Activated CD8-positive, alpha-beta memory T cell treated with anti-CD3 and anti-CD28 coated beads, Interleukin-2, amount 50 U/mL, for 24 hours (primary cell): ENCODE measurements at regions not wholly inside any gene's neighbourhood (a gene's known extent, or its start where the extent isn't known, plus 50 kb on each side); places are given as distances from the start of the nearest gene placed in this dataset.
"Not testable (repeated sequence)": the region's sequence is repeated elsewhere in the genome, so short reads cannot be mapped to it uniquely, and the experiment has no call there.

Source experiments
- DNase-seq: peaks from one replicate; pipeline ENCODE4 v3.0.0-alpha.2; 2020; ENCODE audit errors: extremely low read depth

DNA sequence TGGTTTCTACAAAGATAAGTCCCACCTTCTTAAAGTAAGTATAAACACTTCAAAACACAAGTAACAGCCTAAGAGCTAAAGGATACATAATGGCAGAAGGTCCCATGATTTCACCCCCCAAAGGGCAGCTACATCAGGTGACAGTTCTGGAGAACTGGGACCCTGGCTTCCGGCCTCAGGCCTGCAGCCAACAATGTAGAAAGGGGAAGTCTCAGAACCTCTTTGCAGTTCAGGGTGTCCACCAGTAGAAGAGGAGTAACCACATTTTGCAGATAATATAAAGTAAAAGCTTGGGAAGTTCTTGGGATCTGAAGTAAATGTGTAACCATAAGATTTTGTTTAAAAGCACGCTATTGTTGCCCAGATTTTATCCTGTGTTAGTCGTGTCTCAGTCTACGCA, 267.4 kb upstream of the VLDLR start:
- no peak for DNase-seq

DNA sequence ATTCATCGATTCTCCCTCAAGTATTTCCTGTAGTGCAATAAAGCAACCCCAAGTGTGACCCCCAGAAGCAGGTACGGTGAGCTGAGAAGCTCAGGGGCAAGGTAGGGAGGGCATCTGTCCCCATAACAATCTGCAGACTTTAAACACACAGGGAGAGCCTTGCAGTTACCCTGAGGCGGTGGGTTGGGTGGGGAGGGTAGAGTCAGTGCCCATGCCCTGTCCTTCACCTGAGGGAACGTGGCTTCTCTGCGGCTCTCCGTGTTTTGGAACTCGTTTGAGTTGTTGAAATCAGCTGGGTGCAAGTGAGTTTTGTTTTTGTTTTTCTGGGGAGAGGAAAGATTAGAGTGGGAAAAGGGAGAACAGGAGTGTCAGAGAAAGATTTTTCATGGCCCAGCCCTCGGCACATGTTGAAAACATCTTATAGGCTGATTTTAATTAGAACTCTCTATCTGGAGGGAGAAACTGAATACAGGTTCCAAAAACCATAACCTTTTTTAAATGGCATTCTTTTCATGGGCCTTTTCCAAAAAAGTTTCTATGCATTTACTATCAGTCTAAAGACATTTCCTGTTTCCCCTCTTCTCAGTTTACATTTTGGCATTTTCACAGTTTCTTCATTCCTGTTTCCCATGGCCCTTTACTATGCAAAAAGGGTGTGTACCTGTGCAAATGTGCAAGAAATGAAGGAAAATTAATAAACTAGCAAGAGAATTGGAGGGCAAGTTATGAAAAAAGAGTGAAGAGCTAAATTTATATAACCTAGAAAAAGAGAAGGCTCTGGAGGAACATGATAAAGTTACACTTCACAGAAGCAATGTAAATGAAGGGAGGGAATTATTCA, 266.5 kb upstream of the VLDLR start:
- no peak for DNase-seq

DNA sequence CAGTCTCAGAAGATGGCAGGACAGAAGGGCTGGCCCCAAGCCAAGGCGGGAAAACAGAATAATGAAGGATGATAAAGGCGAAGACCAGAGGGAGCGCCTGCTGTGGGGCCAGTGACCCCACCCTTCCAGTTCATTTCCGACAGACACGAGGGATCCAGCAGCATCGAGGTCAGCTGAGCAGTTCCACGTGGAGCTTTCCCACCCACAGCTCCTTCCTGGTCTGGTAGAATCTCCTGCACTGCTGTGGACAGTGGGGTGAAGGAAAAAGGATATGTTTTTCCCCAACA, 265.9 kb upstream of the VLDLR start:
- DNase-seq = no peak

DNA sequence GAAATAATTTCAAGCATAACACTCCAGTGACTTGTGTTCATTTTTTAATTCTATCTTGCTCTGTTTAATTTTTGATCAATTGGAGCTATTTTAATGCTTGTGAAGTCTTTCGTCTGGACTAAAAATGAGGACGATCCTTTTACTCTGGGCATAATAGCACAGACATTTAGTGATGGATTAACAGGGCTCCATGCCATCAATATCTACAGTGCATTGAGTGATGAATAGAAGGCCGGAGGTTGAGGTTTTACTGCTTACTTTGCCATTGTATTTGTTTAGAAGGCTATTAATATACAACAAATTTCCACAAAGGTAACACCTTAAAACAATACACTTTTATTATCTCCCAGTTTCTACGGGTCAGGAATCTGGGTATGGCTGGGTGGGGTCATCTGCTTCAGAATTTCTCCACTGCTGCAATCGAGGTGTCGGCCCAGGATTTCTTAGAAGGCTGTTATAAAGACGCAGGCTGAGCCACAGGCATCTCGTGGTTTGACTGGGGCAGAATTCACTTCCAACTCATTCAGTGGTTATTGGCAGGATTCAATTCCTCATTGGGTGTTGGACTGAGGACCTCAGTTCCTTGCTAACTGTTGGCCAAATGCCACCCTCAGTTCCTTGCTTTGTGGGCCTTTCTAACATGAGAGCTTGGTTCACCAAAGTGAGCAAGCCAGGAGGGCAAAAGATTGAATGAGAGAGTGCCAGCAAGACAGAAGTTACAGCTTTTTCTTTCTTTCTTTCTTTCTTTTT, 265.4 kb upstream of the VLDLR start:
- DNase-seq = no peak

DNA sequence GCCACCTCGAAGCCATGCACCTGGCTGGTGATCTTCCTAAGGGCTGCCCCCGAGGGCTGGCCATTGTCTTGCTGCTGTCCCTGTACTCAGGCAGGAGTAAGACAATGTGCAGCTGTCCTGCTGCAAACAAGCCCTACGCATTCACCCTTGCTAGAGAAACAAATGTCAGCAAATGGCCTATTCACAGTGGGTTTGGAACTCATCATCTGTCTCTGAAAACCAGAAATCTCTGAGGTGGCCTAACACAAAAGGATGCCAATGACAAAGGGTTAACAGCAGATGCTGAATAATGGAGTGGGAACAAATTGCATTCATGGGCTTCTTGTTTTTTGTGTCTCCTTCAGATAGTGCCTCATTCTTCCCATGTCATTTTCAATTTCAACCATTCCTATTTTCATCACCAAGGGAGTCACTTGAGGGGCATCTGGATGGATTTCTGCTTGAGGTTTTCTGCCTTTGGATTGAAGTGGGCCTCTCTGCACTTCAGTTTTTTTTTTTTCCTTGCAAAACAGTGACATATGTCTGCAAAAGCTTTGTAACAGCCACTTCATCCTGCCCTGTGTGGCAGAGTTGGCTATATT, 261.6 kb upstream of the VLDLR start:
- no peak for DNase-seq

DNA sequence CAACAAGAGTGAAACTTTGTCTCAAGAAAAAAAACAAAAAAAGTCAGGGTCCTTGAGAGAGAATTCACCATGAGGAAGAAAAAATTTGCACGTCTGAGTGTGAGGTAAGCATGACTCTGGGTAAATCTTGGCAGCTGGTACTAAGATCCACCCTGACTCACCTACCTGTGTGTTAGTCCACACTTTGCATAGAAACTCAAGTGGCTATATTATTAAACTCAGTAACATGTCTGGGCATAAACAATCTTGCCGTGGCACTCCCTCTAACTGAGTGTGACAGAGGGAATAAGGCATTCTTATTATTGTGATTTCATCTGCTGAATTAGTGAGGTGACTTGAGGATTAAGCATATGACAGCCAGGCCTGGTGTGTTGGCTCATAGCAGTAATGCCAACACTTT, 259.4 kb upstream of the VLDLR start:
- no peak for DNase-seq

DNA sequence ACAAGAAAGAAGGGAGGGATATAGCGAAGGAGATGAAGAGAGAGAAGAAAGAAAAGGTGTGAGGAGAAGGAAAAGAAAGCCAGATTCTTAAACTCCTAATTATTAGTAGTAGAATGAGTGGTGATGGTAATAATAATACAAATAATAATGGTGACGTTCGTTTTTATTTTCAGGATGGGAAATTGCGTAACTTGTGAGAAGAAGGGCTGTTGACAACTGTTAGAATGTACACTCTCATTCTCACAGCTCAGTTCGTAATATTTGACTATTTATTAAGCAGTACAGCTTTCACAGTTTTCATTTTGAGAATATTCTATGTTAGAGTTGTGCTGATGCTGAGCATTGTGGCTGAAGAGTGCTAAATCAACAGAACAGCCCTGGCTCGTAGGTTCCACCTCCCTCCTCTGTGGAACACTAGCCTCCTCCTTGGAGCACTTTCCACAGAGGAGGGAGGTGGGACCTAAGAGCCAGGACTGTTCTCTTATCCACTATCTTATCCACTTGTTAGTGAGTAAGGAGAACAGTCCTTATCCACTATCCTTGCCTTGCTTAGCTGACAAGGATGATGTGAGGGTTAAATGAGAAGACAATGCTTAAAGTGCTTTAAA, 258.3 kb upstream of the VLDLR start:
- no peak for DNase-seq

DNA sequence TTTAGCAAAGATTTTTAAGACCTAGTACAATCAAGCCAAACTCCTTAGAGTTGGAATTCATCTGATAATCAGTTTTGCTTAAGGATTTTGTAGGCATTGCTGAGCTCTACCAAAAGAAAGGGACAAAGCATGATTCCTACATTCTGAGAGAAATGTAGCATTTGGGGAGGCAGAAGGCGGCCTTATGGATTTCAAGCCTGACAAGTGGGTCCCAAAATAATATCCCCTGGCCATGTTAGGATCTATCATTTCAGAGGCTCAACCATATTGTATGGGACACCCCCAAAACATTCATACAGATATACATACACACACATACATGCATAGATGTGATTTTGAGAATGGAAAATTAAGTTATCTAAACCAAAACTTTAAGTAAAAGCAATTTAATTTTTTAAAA, 257.8 kb upstream of the VLDLR start:
- no peak for DNase-seq

DNA sequence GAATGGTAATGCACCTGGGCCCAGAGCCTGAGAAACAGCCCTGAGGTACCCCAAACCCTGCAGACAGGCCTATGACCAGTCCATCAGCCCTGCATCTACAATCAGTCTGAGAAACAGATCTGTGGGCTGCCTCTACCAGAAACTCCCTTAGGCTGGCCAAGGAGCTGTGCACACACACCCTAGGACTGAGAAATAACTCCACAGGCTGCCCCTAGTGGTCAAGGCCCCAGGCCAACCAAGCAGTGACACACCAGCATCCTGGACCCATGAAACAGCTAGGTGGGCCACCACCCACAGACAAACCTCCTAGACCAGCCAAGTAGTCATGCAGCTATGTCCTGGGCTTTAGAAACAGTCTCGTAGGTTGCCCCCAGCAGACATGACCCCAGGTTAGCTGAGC, 253.6 kb upstream of the VLDLR start:
- DNase-seq = no peak

DNA sequence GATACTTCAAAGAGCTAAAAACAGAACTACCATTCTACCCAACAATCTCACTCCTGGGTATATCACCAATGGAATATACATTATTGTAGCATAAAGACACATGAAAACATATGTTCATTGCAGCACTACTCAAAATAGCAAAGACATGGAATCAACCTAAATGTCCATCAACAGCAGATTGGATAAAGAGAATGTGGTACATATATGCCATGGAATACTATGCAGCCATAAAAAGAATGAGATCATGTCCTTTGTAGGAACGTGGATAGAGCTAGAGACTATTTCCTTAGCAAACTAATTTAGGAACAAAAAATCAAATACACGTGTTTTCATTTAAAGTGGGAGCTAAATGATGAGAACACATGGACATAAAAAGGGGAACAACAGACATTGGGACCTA, 247.9 kb upstream of the VLDLR start:
- DNase-seq = no peak

DNA sequence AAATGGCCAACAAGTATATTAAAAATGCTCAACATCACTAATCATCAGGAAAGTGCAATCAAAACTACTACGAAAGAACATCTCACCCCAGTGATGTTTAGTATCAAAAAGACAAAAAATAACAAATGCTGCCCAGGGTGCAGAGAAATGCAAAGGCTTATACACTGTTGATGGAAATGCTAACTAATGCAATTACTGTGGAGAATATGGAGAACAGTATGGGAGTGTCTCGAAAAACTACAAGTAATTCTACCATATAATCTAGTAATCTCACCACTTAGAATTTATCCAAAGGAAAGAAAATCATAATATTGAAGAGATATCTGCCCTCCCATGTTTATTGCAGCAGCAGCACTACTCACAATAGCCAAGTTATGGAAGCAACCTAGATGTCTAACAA, 246.5 kb upstream of the VLDLR start:
- DNase-seq = no peak

DNA sequence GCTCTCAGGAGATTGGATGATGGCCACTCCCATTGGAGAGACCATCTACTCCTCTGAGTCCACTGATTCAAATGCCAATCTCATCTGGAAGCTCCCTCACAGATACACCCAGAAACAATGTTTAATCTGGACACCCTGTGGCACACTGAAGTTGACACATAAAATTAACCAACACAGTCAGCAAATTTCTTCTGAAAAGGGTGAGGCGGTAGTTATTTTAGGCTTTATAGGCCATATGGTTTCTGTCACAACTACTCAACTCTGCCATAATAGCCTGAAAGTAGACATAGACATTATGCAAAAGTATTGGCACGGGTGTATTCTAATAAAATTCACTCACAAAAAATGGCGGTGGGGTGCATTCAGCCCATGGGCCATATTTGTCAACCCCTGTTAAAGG, 244.5 kb upstream of the VLDLR start:
- no peak for DNase-seq

DNA sequence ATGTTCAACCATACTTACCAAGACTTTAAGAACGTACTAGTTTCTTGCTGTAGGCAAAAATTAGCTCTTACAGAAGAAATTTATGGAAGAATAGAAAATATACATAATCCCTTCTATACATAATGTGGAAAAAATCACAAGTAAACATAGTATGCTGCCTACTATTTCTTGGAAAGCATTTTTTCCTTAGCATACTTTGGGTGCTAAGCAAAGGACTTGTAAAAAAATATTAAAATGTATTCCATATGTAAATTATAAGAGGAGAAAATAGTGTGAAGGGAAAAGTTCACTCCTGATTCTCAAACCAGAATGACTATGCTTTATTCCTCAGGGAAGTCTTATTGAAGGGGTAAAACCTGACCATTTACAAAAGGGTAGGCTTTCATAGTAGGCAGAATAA, 243.8 kb upstream of the VLDLR start:
- DNase-seq = no peak

DNA sequence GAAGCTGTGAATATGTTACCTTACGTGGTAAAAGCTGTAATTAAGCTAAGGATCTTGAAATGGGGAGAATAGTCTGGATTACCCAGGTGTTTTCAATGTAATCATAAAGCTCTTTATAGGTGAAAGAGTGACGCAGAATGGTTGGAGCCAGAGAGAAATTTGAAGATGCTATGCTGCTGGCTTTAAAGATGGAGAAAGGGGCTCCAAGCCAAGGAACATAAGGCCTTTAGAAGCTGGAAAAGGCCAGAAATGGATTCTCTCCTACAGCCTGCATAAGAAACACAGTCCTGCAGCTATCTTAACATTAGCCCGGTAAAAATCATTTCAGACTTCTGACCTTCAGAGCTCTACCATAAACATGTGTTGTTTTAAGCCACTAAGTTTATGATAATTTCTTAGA, 243.3 kb upstream of the VLDLR start:
- no peak for DNase-seq

DNA sequence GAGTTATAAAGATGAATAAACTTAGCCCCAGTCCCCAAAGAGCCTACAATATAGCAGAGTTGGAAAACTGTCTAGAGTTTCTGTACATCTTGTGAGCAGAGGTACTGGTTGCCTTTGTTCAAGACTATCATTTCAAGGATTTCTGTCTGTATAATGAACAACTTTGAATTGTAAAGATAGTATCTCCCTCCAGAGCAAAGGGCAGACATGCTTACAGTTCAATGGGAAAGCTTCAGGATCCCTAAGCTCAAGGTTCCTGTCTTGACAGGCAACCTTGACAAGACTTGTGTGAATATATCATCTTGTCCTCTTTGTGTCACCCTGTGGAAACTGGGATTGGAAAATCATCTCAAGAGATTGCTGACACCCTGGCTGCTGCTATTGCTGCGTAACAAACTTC, 242.8 kb upstream of the VLDLR start:
- no peak for DNase-seq

DNA sequence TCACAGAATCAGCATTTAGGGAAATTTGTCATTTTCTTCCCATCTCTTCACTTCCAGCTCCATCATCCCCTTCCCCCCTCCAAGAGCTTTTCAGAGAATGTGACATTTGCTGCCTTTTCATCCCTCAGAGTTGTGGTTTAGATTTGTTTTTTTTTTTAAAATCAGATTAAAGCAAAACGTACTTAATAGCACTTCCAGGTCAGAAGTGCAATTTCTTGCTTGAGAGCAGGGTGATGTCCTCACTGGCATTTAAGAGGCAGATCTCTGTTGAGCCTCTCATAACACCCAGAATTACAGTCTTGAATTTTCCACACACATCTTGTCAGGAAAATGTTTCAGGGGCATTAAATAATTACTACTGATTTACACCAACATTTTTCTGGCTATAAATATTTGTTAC, 236.8 kb upstream of the VLDLR start:
- DNase-seq = no peak

DNA sequence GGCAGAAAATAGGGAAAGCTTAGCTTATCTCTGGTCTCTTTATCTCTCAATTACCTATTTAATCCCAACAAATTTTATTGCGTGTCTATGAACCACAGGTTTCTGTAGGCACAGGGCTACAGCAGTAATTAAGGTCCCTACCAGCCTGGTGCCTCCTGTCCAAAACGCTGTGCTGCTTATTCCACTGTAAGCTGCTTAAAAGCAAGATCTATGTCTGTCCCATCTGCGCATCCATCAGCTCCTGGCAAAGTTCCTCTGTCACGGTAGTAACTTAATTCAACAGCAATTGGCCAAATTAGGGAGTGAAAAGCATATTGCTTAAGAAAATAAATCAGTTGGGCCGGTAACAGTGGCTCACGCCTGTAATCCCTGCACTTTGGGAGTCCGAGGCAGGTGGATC, 235.8 kb upstream of the VLDLR start:
- DNase-seq = no peak

DNA sequence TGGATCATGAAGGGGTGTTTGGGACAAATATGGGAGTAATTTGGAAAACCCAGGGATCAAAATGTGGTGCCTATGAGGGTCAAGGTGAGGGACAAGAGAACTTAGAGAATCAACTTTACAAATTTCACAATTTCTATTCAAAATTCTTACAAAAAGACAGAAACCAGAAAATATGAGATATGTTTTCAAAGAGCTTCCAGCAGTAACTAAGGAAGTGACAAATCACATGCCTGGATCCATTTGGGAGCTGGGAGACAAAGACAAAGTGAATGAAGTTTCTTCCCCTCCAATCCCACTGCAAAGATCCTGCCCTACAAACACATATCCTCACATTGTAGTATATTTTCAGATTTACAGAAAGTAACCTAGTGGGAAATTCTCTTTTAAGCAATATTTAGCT, 235.0 kb upstream of the VLDLR start:
- no peak for DNase-seq

DNA sequence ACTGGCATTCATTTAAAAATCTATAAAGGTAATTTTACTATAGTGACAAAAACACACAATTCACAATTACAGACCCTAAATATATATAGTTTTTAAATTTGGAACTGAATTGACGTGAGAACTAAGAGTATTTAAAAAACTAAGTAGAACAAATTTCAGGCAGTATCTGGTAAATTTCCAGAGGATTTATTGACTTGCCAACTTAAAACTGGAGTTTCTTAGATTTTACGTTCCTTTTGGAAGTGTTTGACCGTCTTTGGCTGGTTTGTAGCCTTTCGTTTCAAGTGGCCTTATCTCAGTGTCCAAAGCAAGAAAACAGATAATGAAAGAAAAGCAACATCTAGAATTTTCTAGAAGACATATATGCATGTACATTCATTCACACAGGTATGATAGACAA, 234.4 kb upstream of the VLDLR start:
- DNase-seq = no peak

DNA sequence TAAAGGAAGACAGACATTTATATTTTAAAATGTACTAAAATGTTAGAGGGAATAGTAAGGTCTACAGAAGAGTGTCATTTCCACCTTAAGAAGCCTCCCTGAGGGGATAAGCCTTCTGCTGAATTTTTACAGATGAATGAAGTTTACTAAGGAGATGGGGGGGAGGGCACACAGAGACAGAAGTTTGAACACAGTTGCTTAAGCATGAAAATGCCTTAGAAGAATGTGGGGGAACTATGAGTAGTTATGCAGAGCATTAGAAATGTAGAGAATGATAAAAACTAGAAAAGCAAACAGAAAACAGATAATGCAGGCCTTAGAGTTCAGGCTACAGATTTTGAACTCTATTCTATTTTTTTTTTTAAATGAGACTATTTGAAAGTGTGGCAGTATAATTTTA, 232.2 kb upstream of the VLDLR start:
- DNase-seq = no peak

DNA sequence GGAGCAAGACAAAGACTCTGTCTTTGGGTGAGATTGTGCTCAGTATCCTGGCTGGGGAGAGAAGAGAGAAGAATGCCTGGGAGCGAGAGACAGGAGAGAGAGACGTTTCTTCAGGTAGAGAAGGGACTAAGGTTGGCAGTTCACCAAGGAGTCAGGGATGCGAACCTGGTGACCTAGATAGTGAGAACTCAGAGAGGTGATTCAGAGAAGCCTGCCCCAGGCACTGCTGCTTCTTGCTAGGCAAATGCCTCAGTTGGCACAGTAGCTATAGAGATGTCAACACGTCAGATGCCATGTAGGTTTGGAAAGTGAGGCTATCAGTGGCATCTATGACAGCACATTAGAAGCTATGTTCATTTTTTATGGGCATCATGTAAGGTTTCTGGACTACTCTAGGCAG, 231.6 kb upstream of the VLDLR start:
- no peak for DNase-seq

DNA sequence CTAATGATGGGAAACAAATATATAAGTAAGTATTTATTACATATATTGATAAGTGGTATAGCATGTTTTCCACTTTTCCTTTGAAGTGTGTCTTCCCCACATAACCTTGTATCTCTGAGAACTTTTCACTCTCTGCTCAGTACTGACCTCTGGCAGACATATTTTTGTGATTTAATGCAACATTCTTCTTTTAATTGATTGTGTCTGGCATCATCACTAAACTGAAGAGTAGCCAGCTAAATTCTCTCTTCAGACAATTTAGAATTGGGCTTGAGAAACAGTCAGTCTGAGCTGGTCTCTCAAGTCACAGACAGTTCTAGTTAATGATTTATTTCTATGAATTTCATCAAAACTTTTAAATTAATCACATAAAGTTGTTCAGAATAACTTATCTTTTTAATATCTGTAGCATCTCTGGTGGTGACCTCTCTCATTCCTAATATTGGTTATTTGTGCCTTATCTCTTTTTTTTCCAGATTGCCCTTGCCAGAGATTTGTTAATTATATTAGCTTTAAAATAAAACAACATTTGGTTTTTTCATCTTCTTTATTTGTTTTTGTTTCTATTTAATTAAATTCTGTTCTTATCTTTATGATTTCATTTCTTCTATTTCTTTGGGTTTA, 230.0 kb upstream of the VLDLR start:
- not testable (repeated sequence) for DNase-seq
